ENCODE measurements at regions not wholly inside any gene's neighbourhood (a gene's known extent, or its start where the extent isn't known, plus 50 kb on each side); places are given as distances from the start of the nearest gene placed in this dataset.

GRCh38 chr17:36695082-36695481 is 93.7 kb downstream of the MRM1 start:
- no peak for TF ChIP-seq SRF (IDR thresholded peaks at IDR 0.05; ENCODE audit: low read depth, low read length)
- TF ChIP-seq CTCF (IDR thresholded peaks at IDR 0.05; ENCODE audit: control extremely low read depth in 1 of 3, insufficient read depth in 1 of 3, low read depth in 1 of 3, low read length in 3 of 3), result no peak
- no peak for TF ChIP-seq POLR2A (IDR thresholded peaks at IDR 0.05; ENCODE audit: control extremely low read depth in 1 of 2, low read depth in 2 of 2, low read length in 2 of 2)
- TF ChIP-seq PHF8 (conservative IDR thresholded peaks at IDR 0.05; ENCODE audit: low read depth, low read length), result no peak
- TF ChIP-seq CHD2 (IDR thresholded peaks at IDR 0.05; ENCODE audit: low read length), result no peak
- TF ChIP-seq BACH1 (IDR thresholded peaks at IDR 0.05; ENCODE audit: low read length), result no peak
